Upper lobe of right lung (tissue), 1 donor: ENCODE measurements at regions not wholly inside any gene's neighbourhood (a gene's known extent, or its start where the extent isn't known, plus 50 kb on each side); places are given as distances from the start of the nearest gene placed in this dataset.

Experiments
- ATAC-seq: fragments of 200-7000 bp; cut with Tn5 transposase; one replicate; pipeline ENCODE4 v1.9.1; 2020; ENCODE audit warnings: mild to moderate bottlenecking, moderate library complexity
- DNase-seq: peaks from one replicate; pipeline ENCODE4 v3.0.0-alpha.2; 2020
- H3K27ac ChIP-seq: fragments of 200-600 bp; one replicate; pipeline ENCODE4 v1.8.0; 2022
- H3K27me3 ChIP-seq: fragments of 200-600 bp; one replicate; pipeline ENCODE4 v1.8.0; 2022; ENCODE audit warnings: mild to moderate bottlenecking
- H3K36me3 ChIP-seq: fragments of 200-600 bp; one replicate; pipeline ENCODE4 v1.8.0; 2022
- H3K4me1 ChIP-seq: fragments of 200-600 bp; one replicate; pipeline ENCODE4 v1.8.0; 2022
- H3K4me3 ChIP-seq: fragments of 200-600 bp; one replicate; pipeline ENCODE4 v1.8.0; 2022; ENCODE audit warnings: mild to moderate bottlenecking
- H3K9me3 ChIP-seq: fragments of 200-600 bp; one replicate; pipeline ENCODE4 v1.8.0; 2022
- intact Hi-C: fragments of 100-400 bp; cut with DNase I; formaldehyde crosslinking; loops from one replicate; pipeline ENCODE4 v1.11.0; 2022
- TF ChIP-seq, protein P1 (sequence below): fragments of 200-600 bp; IDR thresholded peaks from one replicate; pipeline ENCODE4 v1.8.0; 2022; ENCODE audit warnings: antibody characterized with exemption
- donor health status: DM: no; HTN: yes; CAD: no; lungs with severe emphysema.

DNA sequence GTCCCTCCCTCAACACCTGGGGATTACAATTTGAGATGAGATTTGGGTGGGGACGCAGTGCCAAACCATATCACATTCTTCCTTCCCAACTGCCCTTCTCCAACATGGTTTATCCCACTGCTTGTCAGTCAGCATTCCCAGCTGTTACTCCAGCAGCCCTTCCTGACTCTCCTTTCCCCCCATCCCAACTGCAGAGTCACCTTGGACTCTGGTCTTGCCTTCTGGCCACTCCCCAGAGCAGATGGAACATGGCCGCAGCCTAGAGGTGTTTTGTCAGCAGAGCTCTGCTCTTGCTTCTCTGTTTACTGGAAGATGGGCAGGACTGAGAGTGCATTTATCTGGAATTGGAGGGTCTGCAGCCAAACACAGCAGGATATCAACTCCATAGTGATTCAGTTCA, 51.2 kb upstream of the MEX3C start:
- Histone ChIP-seq H3K4me3 (no peak overlapping the region), H3K9me3 (no peaks in the 10 kb centered on the region), H3K27me3 (no peaks in the 10 kb centered on the region), H3K27ac (no peak overlapping the region), H3K36me3 (no peaks in the 10 kb centered on the region), H3K4me1 (no peaks in the 10 kb centered on the region)
- DNase-seq, result no peak
- TF ChIP-seq, protein P1, sequence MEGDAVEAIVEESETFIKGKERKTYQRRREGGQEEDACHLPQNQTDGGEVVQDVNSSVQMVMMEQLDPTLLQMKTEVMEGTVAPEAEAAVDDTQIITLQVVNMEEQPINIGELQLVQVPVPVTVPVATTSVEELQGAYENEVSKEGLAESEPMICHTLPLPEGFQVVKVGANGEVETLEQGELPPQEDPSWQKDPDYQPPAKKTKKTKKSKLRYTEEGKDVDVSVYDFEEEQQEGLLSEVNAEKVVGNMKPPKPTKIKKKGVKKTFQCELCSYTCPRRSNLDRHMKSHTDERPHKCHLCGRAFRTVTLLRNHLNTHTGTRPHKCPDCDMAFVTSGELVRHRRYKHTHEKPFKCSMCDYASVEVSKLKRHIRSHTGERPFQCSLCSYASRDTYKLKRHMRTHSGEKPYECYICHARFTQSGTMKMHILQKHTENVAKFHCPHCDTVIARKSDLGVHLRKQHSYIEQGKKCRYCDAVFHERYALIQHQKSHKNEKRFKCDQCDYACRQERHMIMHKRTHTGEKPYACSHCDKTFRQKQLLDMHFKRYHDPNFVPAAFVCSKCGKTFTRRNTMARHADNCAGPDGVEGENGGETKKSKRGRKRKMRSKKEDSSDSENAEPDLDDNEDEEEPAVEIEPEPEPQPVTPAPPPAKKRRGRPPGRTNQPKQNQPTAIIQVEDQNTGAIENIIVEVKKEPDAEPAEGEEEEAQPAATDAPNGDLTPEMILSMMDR, result no peak
- intact Hi-C loops, result no loop called here
- no peak for ATAC-seq

DNA sequence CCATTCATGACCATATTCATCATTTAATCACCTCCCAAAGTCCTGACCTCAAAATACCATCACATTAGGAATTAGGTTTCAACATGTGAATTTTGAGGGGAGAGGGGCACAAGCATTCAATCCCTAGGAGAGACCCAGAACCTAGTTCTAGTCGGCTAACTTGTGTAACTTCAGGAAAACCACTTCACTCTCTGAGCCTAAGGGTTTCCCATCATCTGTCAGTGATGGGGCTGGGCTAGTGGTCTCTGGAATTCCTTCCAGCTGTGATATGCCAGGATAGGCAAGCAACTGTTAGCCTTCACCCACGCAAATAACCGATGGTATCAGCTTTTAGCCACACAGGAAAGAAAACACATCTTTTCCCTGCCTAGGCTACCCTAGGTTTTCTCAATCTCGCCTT, 52.5 kb upstream of the MEX3C start:
- no peak for DNase-seq
- intact Hi-C loops, result no loop called here
- Histone ChIP-seq H3K27me3 (no peaks in the 10 kb centered on the region), H3K9me3 (no peaks in the 10 kb centered on the region), H3K4me3 (no peak overlapping the region), H3K27ac (no peak overlapping the region), H3K36me3 (no peaks in the 10 kb centered on the region), H3K4me1 (no peaks in the 10 kb centered on the region)
- no peak for ATAC-seq
- TF ChIP-seq, protein P1, result no peak

DNA sequence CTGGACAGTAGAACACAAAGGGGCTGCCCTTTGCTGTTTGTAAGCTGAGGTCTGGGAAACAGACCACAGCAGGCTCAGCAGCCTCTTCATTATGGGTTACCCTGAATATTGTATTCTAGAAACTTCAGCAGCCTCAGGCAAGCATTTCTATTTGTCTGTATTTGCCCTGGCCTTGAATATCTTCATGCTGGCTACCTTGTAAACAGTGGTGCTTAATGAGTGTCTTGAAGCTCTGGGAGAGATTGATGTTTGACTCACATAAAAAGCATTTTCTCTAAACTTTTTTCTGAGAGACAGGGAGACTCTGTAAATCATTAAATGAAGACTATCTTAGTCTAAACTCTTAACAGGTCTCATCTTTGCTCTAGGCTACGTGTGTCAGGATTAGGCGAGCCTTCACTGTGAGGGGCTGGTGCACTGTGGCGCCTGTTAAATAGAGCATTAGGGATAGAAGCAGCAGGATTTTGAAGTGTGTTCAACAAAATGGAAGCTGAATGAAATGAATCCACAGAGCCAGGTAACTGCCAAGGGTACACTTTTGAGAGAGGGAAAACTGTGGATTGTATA, 53.1 kb upstream of the MEX3C start:
- Histone ChIP-seq H3K27ac (no peak overlapping the region), H3K27me3 (no peaks in the 10 kb centered on the region), H3K36me3 (no peaks in the 10 kb centered on the region), H3K4me1 (no peaks in the 10 kb centered on the region), H3K4me3 (no peak overlapping the region), H3K9me3 (no peaks in the 10 kb centered on the region)
- intact Hi-C loops, result no loop called here
- TF ChIP-seq, protein P1, result no peak
- DNase-seq (no peak), ATAC-seq (no peak)

DNA sequence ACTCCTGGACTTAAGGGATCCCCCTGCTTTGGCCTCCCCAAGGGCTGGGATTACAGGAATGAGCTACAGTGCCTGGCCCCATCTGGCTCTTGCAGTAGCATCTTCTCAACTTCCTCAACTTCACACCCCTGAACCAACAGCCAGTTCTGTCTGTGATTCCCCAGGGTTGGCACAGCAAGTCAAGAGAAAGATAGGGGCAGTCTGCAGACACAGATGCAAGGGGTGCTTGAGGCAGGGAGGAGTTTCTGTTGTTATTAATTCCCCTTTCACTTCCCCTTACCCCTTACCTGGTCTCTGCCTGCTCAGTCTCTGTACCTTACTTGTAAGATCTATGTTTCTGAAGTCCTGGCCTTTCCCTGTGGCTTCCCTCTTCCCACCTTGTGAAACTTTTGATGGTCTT, 54.1 kb upstream of the MEX3C start:
- DNase-seq, result no peak
- Histone ChIP-seq H3K4me3 (no peak overlapping the region), H3K9me3 (no peaks in the 10 kb centered on the region), H3K4me1 (no peaks in the 10 kb centered on the region), H3K27me3 (no peaks in the 10 kb centered on the region), H3K27ac (no peak overlapping the region), H3K36me3 (no peaks in the 10 kb centered on the region)
- intact Hi-C loops, result no loop called here
- no peak for ATAC-seq
- TF ChIP-seq, protein P1, result no peak

DNA sequence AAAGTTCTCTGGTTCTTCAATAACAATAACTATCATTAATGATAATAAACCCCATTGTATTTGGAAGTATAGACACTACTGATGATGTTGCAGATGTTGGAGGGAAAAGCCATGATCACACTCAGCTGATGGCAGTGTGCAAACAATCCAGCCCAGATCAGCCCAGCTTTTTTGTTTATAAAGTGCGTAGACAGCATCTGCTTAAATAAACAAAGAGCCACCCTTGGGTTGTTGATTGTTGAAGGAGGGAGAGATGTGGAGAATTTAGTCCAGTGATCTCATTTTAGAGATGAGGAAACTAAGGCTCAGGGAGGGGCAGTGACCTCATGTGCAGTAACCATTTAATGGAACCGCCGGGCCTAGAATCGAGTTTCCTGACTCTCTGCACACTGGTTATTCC, 56.0 kb upstream of the MEX3C start:
- Histone ChIP-seq H3K9me3 (no peaks in the 10 kb centered on the region), H3K36me3 (no peaks in the 10 kb centered on the region), H3K27me3 (no peaks in the 10 kb centered on the region), H3K4me3 (no peak overlapping the region), H3K27ac (no peak overlapping the region), H3K4me1 (no peaks in the 10 kb centered on the region)
- DNase-seq (no peak), ATAC-seq (no peak)
- intact Hi-C loops, result no loop called here
- TF ChIP-seq, protein P1, result no peak

DNA sequence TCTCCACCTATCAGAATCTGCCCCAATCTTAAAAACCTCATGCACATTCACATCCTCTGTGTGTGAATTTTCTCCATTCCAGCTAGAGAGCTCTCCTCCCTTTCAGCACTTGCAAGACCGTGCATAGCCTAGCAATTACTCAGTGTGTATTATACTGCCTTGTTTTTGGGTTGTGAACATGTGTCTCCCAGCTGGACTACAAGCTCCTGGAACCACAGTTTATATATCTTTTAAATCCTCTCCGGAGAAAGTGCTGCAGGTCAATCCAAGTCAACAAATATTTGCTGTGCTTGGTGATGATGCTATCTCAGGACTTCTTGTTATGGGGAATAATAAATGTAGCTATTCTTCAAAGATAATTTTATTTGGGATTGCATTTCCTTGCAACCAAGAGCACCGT, 58.2 kb upstream of the MEX3C start:
- DNase-seq (no peak), ATAC-seq (no peak)
- H3K27ac ChIP-seq, result no peak overlapping the region
- H3K4me1 ChIP-seq, result no peaks in the 10 kb centered on the region
- H3K9me3 ChIP-seq, result no peaks in the 10 kb centered on the region
- no peak overlapping the region for H3K4me3 ChIP-seq
- TF ChIP-seq, protein P1, result no peak
- no peaks in the 10 kb centered on the region for H3K27me3 ChIP-seq
- intact Hi-C loops, result no loop called here
- H3K36me3 ChIP-seq, result no peaks in the 10 kb centered on the region
